ENCODE measurements at regions not wholly inside any gene's neighbourhood (a gene's known extent, or its start where the extent isn't known, plus 50 kb on each side); places are given as distances from the start of the nearest gene placed in this dataset.

DNA sequence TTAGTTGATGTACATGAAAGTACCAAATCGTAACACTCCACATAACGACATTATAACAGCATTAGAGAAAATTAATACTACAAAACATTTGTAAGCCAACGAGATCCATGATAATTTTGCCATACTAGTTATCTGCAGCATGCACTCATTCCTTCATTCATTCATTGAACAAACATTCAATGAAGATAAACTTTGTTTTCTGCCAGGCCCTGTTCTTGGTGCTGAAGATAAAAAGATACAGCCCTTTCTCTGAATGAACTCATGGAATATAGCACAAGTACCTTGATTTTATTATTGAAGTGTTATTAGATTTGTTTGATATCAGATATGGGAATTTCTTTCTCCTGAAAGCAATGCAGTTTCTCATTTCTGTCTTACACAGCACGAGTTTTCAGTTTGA, 524.0 kb downstream of the TFAP2A start:
- no peak for TF ChIP-seq CTCF (IDR thresholded peaks at IDR 0.05; ENCODE audit: insufficient read depth, low read depth, low read length)
- no peak for TF ChIP-seq EZH2 (IDR thresholded peaks at IDR 0.05; ENCODE audit: insufficient read depth, low read length)
